Glomerular visceral epithelial cell (primary cell): ENCODE measurements at regions not wholly inside any gene's neighbourhood (a gene's known extent, or its start where the extent isn't known, plus 50 kb on each side); places are given as distances from the start of the nearest gene placed in this dataset.

ENCODE experiments used
- DNase-seq: peaks from one replicate; pipeline ENCODE4 v3.0.0-alpha.2; 2016; ENCODE audit errors: extremely low spot score

DNA sequence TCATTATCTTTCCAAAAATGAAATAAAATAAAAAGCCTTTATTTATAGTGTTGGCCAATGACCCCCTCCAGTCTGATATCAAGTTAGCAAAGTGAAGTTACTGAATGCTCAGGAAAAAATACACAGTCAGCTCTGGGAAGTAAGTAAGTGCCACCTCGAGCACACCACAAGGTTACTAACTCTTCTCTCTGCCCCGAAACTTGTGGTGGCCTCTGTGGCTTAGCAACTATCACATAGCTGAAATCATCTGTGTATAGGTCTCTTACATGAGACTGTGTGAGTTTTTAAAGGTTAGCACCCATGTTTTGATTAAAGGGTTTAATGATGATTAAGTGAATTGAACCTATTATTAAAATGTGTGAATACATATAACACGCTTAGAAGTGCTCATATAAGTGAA, 161.4 kb upstream of the KLF4 start:
- no peak for DNase-seq

DNA sequence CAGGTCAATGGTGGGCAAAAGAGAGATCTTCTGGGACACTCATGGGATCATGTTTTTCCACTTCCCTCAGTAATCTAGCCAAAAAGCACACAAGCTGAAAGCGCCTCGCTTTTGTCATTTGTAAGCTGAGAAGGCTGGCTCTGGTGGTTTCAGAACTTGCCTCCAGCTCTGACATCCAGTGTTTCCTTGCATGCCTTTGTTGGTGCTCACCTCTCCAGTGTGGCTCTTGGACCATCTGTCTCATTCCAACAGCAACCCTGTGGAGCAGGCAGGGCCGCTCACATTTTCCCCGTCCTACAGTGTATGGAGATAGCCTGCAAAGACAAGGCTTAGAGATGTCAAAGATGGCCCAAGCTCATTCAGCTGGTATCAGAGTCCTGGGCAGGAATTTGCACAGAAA, 160.8 kb upstream of the KLF4 start:
- no peak for DNase-seq

DNA sequence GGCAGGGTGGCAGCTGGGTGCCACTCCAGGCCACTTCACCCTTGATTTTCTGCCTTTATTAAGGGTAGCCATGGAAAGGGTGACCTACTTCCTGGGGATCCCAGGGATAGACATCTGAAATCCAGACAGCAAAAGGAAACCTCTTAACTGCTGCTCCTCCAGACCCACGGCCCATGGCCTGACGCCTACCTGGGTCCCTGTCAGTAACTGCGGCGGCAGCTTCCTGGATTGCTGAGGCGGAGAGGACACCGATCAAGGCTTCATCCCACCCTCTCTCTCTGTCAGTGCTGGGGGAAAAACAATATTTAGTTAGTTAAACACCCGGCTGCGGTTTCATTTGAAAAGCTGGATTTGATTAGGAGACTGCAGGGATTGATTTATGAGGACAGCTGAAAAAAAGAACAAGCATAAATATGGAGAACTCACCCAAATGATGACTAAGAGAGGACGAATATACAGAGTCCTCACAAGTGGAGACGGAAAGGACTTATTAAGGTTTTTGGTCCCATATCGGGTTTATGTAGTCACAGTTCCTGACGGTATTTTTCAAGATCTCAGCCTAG, 158.7 kb upstream of the KLF4 start:
- DNase-seq, result no peak

DNA sequence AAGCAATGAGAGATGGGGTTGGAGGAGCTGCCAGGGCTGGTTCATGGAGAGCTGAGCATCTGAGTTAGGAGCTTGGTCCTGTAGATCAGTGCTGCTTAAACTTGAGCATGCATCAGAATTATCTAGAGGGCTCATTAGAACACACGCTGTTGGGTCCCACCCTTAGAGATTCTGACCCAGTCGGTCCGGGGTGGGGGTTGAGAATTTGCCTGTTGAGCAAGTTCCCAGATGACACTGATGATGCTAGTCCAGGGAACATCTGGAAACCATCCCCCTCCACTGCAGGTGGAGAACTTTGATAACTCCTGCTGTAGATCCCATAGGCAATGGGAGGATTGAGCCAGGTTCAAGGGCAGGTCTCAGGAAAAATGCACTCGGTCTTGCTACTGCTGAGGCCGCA, 158.0 kb upstream of the KLF4 start:
- DNase-seq, result no peak

DNA sequence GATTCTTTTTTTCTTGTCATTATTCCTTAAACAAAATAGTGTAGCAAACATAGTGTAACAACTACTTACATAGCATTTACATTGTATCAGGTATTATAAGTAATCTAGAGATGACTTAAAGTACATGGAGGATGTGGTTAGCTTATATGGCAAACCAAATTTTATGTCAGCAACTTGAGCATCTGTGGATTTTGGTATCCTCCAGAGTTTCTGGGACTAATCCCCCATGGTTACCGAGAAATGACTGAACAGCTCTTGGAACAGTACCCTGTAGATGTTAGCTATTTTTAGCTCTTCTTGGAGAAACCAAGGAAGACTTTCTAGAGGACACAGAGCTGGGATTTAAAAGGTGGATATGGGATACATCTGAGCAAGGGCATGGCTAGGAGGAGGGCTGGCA, 157.6 kb upstream of the KLF4 start:
- no peak for DNase-seq

DNA sequence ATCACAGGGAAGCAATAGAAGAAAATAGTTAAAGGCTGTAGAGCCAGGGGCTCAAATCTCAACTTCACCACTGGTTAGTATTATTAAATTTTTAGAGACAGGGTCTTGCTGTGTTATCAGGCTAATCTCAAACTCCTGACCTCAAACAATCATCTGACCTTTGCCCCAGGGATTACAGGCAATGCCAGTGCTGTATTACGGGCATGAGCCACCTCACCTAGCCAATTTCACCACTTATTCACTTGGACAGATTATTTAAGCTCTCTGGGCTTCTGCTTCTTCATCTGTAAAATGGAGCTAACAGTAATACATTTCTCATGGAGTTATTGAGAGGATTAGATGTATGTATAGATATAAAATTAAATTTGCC, 155.9 kb upstream of the KLF4 start:
- no peak for DNase-seq

DNA sequence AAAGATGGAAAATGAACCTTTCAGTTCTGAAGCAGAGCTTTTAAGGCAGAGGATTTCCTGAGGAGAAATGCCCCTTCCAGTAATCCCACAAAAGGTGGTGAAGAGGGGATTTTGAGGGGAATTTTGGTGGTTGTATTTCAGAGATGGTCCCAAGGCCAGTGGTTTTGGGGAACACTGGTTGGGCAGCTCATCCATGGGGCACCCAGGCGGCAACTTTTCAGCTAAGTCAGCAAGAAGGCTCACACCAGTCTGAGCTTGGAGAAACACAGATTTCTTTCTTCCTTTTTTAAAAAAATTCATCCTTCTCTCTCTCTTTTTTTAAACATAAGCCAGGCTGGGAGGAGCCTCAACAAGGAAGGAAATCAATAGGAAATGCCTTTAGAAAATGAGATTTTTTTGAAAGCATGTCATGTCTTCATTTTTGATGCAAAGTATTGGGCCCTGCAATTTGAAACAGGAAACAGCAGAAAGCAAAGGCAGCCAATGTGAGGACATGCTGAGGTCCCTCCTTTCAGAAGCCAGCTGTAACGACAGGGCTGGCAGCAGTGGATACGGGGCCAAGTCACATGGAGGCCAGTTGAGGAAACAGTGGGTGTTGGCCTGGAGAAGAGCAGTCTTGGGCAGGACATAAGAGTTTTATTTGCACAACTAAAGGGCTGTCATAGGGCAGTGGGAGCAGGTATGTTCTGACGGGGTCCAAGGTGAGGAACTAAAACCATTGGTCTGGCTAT, 155.3 kb upstream of the KLF4 start:
- no peak for DNase-seq

DNA sequence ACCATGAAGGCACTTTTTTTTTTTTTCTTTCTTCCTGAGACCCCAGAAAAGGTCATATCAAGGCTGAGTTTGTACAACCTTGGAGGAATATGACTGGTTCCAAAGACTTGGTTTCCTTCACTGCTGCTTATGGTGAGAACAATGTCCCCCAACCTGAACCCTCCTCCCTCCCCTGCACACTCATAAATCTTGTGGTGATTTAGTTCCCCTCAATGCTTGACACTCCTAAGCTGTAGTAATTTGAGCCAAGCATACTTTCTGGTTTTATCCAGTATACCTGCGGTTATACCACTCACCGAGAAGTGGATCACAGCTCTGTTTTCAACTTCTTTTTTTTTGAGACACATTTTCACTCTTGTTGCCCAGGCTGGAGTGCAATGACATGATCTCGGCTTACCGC, 149.9 kb upstream of the KLF4 start:
- DNase-seq, result no peak

DNA sequence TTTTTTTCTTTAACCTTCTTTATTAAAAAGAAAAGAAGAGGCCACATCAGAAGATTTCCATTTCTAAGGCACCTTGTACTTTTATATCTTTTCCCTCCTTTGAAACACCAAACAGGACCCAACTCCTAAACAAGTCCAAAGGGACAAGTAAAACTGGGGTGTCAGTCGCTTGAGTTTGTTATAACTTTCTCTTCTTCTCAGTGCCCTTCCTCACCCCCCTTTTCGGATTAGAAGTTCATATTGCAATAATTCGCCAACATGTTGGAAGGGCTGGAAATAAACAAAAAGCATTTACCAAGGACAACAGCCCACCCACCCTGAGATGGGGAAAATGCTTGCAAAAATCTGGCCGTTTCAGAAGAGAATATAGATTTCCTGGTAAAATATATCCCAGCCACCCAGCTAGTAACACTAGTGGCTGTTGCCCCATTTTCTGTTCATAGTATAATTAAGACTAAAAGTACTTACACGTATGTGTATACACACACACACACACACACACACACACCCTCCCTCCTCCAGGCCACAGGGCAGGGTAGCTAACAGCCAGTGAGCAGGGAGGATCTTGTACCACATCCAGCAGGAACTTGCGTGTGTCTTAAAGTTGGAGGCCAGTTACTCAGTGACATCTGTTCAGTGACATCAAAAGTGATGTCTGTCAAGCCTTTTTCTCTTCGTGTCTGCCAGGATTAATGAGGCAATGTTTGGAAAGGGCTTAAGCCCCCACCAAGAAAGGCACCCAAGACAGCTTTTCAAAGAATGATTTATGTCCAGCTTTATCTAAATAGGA, 149.1 kb upstream of the KLF4 start:
- DNase-seq, result no peak

DNA sequence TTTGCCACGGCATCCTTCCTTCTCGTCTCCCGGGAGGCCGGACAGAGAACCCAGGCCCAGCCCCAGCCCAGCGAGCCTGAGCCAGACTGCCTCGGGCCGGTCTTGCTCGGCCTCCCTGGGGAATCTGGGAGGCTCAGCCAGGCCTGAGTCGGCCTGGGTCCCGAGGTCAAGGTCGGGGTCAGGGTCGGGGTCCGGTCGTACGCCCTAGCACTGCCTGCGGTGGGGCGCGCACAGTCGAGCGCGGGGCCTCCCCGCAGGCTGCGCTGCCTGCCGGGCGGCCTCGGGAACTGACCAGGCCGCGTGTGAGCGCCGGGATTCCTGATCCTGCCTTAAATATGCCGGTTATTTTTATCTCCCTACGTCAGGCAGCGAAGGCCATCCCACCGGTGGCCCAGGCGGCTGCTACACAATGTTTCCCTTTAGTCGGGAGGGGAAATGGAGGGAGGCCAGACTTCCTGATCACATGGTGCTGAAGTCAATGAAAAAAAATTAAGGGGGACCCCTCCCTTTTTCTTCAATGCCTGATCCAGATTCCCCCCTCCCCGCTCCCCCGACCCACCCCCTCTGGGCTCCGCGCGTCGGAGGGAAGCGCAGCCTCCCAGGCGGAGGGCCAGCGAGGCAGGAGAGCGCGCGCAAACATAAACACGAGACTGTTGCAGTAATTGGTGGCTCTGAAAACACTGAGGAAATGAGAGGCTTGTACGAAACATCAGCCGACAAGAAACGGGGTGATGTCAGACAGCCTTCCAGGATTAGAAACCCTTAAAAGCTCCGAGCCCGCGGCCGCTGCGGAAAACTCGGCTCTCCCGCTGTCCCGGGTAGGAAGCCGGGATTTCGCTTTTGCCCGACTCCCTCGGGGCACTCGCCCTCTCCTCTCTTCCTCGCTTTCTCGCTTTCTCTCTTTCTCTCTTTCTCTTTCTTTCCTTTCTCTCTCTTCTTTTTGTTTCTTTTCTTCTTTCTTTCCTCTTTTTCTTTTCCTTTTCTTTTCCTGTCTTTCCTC, 148.2 kb upstream of the KLF4 start:
- peak; percentile 41 for DNase-seq

DNA sequence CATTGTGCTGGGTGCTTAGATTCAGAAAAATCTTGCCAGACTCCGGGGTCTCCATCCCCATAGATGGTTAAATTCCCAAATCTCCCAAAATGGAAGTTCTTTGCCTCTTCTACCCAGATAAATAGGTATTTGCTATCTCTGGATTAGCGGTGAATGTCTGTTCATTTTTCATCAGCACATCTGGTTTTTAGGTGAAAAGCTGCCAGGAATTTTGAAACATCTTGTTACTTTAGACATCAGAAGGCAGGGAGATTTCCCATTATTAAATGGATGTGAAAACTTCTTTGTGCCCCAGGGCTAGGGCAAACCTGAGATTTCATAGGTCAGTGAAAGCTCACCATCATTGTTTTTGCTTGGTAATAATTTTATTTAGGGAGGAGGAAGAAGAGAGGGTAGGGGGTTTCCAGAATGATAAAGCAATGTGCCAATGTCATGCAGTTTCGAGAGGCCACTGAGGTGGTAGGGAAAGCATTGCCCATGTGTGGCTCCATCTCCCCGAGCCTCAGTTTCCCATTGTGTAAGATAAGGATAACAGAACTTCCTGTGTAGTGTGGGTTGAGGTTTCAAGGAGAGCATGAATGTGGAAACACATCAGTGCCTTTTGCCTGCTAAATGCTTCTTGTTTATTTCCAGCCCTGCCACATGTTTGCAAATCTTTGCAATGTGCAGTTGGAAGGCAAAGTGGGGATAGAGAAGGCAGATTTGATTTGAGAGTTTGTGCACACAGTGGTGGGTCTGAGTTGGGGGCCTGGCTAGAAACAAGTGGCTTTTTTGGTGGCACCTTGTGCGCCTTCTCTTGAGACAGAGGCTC, 147.2 kb upstream of the KLF4 start:
- no peak for DNase-seq

DNA sequence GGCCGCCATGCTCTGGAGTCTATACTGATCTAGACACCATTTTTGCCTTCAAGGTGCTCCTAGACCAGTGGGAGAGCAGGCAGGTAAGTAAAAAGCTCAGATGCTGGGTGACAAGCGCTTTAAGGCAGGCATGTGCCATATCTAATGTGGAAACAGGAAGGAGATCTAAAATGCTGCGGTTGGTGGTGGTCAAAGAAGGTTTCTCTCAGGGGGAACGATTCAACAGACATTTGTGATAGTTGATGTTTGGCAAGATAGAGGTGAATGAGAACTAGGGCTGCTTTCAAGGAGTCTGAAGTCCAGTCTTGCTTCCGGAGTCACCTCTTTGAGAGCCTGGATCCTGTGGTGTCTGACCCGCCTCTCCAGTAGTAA, 146.2 kb upstream of the KLF4 start:
- no peak for DNase-seq

DNA sequence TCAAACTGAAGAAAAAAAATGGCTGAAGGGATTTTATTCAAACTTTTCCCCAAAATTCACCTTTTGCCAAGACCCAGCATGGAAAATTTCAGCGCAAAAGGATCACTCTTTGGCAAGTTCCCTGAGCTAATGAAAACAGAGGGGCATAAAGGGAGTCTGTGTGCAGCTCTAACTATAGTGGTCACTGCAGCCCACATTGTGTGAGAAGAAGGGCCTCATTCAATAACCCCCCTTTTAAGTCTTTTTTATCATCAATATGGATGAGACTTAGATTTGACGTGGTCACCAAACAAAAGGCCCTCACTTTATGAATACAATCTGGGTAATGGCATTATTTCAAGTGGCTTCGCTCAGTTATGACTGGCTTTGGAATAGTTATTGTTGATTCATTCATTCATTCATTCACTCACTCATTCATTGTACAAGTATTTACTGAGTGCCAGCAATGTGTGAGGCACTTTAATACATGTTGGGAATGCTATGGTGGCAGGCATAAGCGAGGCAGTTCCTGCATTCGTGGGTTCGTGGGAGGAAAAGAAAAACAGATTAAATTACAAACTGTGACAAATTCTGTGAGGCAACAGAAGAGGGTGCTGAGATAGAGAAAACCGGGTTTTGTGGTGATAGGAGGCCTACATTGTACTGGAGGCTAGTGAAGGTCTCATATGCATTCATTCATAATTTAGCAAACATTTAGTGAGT, 145.7 kb upstream of the KLF4 start:
- no peak for DNase-seq

DNA sequence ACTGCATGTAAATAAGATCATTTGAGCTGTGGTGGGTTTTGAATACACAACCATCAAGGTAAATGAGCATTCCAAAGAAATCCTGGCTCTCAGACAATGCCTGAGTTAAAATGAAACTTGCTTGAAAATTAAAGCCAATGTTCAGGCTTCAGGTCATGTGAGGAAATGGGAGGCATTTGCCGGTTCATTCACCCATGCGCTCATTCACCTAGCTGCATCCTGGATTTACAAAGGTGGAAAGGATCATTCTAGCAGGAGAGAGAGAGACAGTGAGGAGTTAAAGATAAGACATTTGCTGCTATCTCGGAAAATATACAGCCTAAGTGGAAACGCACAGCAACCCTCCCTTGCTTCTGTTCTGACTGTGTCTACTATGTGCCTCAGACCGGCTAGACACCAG, 143.8 kb upstream of the KLF4 start:
- DNase-seq, result no peak

DNA sequence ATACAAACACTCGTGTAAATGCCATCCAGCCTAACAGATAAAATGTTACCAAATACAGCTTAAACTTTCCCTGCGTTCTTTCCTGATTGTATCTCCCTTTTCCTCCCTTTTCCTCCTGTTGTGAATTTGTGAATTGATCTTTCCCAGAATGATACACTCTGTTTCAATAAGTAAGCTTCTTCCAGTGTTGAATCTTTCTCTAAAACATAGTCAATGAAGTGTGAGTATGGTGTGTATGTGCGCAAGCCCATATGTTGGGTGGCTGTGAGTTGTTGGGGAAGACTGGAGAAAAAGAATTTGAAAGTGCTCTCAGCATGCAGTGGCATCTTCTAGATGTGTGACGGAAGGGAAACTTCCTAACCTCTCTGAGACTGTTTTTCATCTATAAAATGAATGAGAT, 143.1 kb upstream of the KLF4 start:
- DNase-seq, result no peak

DNA sequence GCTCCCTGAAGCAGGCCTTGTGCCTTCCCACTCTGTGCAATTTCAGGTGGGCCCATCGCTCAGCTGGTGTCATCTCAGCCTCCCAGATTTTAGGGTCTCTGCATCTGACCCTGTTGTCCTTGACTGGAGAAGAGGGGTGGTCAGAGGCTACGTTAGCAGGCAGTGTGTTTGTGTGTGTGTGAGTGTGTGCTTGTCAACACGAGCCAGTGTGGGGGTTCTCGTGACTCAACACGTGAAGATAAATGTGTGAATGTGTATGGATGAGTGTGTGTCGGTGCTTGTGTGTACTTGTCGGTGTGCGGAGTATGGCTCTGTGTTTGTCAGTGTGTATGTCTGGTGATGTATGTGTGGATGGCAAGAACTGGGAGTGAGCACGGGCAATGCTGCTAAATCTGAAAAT, 142.6 kb upstream of the KLF4 start:
- no peak for DNase-seq

DNA sequence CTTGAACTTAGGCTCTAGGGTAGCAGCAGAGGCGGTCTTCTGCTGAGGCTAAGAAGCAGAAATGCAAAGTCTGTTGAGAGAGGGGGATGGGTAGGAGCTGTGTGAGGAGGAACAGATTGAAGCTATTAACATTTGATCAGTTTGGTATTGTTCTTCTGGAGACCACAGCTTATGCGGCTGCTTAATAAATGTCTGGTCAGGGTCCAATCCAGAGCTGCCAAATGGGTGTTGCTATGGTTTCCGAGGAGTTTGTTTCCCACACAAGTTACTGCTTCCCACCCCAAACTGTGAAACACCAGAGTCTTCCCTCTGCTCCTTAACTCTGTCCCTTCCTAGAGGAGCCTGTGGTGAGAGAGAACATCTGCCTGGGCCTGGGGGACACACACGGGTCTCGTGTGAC, 142.2 kb upstream of the KLF4 start:
- no peak for DNase-seq

DNA sequence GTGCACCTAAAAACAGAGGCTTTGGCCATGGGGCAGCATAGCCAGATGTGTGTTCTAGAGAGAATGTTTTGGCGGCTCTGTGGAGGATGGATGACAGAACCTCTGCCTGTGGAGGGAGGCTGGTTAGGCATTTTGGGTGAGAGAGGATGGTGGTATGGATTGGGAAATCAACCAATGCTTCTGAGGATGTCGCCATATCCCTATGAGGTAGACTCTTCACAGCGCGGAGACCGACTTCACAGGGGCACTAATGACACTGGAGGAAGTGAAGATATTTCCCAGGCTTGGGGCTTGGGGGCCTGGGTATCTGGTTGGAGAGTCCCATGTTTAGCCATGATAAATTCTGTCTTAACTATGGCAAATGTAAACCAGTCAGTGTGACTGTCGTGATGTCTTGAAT, 140.6 kb upstream of the KLF4 start:
- DNase-seq, result no peak

DNA sequence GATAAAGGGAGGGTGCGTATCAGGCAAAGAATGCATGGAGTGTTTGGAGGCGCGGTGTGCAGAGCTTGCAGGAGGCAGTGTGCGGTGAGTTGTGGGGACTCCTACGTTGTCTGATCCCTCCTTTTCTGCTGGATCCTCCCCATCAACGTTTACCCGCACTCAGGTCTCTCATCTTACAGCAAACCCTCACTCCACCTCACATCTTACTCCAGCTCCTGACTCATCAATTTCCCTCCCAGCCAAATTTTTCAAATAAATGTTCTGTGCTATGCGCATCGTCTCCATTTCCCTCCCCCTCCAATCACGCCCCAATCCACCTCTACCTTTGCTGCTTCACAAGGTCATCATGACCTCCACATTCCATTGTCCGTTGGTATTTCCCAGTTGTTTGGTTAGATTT, 138.9 kb upstream of the KLF4 start:
- DNase-seq, result no peak

DNA sequence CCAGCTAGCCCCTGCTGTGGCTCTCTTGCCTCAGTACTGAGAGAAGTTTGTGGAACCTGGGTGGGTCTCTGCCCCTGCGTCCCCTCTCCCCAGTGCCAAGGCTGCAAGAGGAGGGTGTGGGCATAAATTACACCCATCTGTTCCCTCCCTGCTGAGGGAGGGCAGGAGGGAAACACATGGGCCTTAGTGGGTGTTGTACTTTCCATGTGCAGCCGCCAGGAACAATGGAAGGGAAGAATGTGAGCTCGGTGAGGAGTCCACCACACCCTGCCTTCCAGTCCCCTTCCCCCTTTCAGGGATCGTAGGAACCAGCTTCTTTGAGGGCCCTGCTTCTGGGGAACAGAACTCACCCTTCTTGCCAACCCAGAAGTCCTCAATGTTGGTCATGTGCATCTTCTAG, 138.2 kb upstream of the KLF4 start:
- DNase-seq, result no peak

DNA sequence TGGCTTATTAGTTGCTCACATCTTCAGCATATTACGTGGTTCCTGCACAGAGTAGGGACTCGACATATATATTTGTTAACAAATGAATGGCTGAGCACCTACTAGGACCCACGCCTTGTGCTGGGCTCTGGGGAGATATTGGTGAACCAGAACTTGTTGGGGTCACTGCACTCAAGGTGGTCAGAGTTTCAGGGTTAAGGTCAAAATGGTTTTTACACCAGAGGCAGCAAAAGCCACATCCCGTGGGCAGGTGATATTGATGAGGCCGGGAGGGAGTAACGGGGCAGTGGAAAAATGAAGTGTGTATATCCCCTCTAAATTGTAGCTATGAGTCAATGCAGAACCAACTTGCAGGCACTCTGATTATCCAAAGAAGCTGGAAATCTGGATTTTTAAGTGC, 136.5 kb upstream of the KLF4 start:
- no peak for DNase-seq
